ENCODE measurements at regions not wholly inside any gene's neighbourhood (a gene's known extent, or its start where the extent isn't known, plus 50 kb on each side); places are given as distances from the start of the nearest gene placed in this dataset.
"Not testable (repeated sequence)": the region's sequence is repeated elsewhere in the genome, so short reads cannot be mapped to it uniquely, and the experiment has no call there.

DNA sequence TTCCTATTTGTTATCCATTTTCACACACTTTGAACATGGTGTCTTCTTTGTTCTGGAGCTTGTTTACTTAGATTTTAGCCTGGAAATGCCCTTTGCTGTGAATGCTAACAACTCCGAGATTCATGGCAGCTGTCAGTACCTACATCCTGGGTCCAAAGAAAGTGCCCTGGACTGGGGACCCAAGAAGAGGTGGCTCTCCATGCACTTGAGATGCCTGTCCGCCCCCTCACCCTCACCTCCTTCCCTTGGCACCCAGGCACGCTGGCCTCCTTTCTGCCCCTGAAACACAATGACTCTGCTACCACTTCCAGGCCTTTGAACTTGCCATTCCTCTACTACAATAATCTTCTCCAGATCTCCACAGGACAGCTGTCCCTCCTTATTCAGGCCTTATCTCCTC lies 324.2 kb downstream of the ANAPC1 start:
- not testable (repeated sequence) for TF ChIP-seq SUZ12 (IDR thresholded peaks at IDR 0.05; ENCODE audit: extremely low read depth, insufficient read depth, insufficient read length); ZNF274 (IDR thresholded peaks at IDR 0.05; ENCODE audit: low read depth, low read length); YY1 (IDR thresholded peaks at IDR 0.05; ENCODE audit: insufficient read depth, insufficient read length)

Measured in NT2/D1 (cell line).